ENCODE measurements at regions not wholly inside any gene's neighbourhood (a gene's known extent, or its start where the extent isn't known, plus 50 kb on each side); places are given as distances from the start of the nearest gene placed in this dataset.

- no peaks in the 10 kb centered on the region for H3K36me3 Mint-ChIP-seq (ENCODE audit: low read depth)
- CTCF ChIA-PET: no interaction called here
- intact Hi-C loops (cut with micrococcal nuclease): no loop called here
Measured at GRCh38 chr4:162644346-162644745, 480.5 kb upstream of the FSTL5 start.

GRCh38 chr4:162640152-162640551, 476.4 kb upstream of the FSTL5 start:
- no peaks in the 10 kb centered on the region for H3K4me1 Mint-ChIP-seq (ENCODE audit: low read depth)
- ChIA-PET CTCF (interaction anchor here (1.0 kb wide), 1 partner anchor 11 kb away, joined by 3 read pairs; no protein-coding TSS in a partner anchor), POLR2A (no interaction called here)
- no peak overlapping the region for H3K27ac Mint-ChIP-seq
- TF ChIP-seq CTCF (IDR thresholded peaks at IDR 0.05): no peak
- DNase-seq (no peak), ATAC-seq (no peak)
- no peaks in the 10 kb centered on the region for H3K36me3 Mint-ChIP-seq (ENCODE audit: low read depth)
- no peak overlapping the region for H3K4me3 Mint-ChIP-seq
- peaks cover 1% of the 10 kb centered on the region for H3K9me3 Mint-ChIP-seq
- H3K27me3 Mint-ChIP-seq: no peaks in the 10 kb centered on the region
- intact Hi-C loops (cut with micrococcal nuclease): no loop called here

More at GRCh38 chr4:162644346-162644745, 480.5 kb upstream of the FSTL5 start:
- POLR2A ChIA-PET: no interaction called here
- Mint-ChIP-seq H3K4me3 (no peak overlapping the region), H3K27ac (no peak overlapping the region), H3K27me3 (no peaks in the 10 kb centered on the region), H3K4me1 (ENCODE audit: low read depth) (no peaks in the 10 kb centered on the region), H3K9me3 (peaks cover 1% of the 10 kb centered on the region)
- ATAC-seq (no peak), DNase-seq (no peak)
- TF ChIP-seq CTCF (IDR thresholded peaks at IDR 0.05): no peak

- POLR2A ChIA-PET: no interaction called here
- no peaks in the 10 kb centered on the region for H3K36me3 Mint-ChIP-seq (ENCODE audit: low read depth)
- intact Hi-C loops (cut with micrococcal nuclease): no loop called here
- no peak for TF ChIP-seq CTCF (IDR thresholded peaks at IDR 0.05)
- no peaks in the 10 kb centered on the region for H3K4me1 Mint-ChIP-seq (ENCODE audit: low read depth)
- CTCF ChIA-PET: no interaction called here
- DNase-seq (no peak), ATAC-seq (no peak)
- no peak overlapping the region for H3K4me3 Mint-ChIP-seq
- no peaks in the 10 kb centered on the region for H3K27me3 Mint-ChIP-seq
- peaks cover 4% of the 10 kb centered on the region for H3K9me3 Mint-ChIP-seq
- no peak overlapping the region for H3K27ac Mint-ChIP-seq
Measured at GRCh38 chr4:162634390-162634789, 470.6 kb upstream of the FSTL5 start.

- H3K27me3 Mint-ChIP-seq: no peaks in the 10 kb centered on the region
- intact Hi-C loops (cut with micrococcal nuclease): no loop called here
- no peak for ATAC-seq
- TF ChIP-seq CTCF (IDR thresholded peaks at IDR 0.05): no peak
- no peaks in the 10 kb centered on the region for H3K4me1 Mint-ChIP-seq (ENCODE audit: low read depth)
- no peaks in the 10 kb centered on the region for H3K36me3 Mint-ChIP-seq (ENCODE audit: low read depth)
- no peak for DNase-seq
- H3K9me3 Mint-ChIP-seq: no peaks in the 10 kb centered on the region
- H3K4me3 Mint-ChIP-seq: no peak overlapping the region
- ChIA-PET POLR2A (no interaction called here), CTCF (no interaction called here)
- no peak overlapping the region for H3K27ac Mint-ChIP-seq
Measured at GRCh38 chr4:162622664-162623063, 458.9 kb upstream of the FSTL5 start.

- no peak overlapping the region for H3K4me3 Mint-ChIP-seq
- intact Hi-C loops (cut with micrococcal nuclease): no loop called here
- ATAC-seq (no peak), DNase-seq (no peak)
- no peak for TF ChIP-seq CTCF (IDR thresholded peaks at IDR 0.05)
- H3K9me3 Mint-ChIP-seq: peaks cover 2% of the 10 kb centered on the region
- no peak overlapping the region for H3K27ac Mint-ChIP-seq
- no peaks in the 10 kb centered on the region for H3K36me3 Mint-ChIP-seq (ENCODE audit: low read depth)
- no peaks in the 10 kb centered on the region for H3K27me3 Mint-ChIP-seq
- POLR2A ChIA-PET: no interaction called here
- CTCF ChIA-PET: no interaction called here
- no peaks in the 10 kb centered on the region for H3K4me1 Mint-ChIP-seq (ENCODE audit: low read depth)
Measured at GRCh38 chr4:162610116-162610515, 446.3 kb upstream of the FSTL5 start.

Measured in activated CD8-positive, alpha-beta T cell treated with anti-CD3 and anti-CD28 coated beads for 36 hours (primary cell).